ENCODE measurements at regions not wholly inside any gene's neighbourhood (a gene's known extent, or its start where the extent isn't known, plus 50 kb on each side); places are given as distances from the start of the nearest gene placed in this dataset.

- in situ Hi-C loops (cut with HindIII; ENCODE audit: low pct_unique_long_range_greater_than_20kb, low sequenced_read_pairs), result no loop called here
- no peak for TF ChIP-seq JUND (IDR thresholded peaks at IDR 0.05; ENCODE audit: low read depth)
- DNase-seq (ENCODE audit: low read depth in 1 of 2, low spot score in 1 of 2), result no peak
These were observed 665.8 kb upstream of the CAMK1G start for GRCh38 chr1:208917723-208918122.

DNA sequence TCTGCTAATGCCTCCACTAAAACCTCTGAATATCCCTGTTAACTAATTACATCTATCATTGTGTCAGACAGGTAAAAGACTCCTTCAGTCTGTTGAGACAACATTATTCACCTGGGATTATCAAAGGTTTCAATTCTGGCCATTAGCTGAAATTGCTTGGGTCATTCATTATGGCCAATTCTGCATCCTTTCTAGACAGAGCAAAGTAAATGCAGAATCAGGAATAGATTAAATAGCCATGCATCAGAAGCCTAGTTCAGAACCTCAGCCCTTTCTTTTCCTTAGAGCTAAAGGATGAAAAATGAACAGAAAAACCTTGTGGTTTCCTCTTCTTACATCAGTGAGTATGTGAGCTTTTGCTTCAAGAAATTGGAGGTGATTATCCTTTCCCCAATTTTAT is 665.4 kb upstream of the CAMK1G start:
- in situ Hi-C loops (cut with HindIII; ENCODE audit: low pct_unique_long_range_greater_than_20kb, low sequenced_read_pairs), result no loop called here
- TF ChIP-seq JUND (IDR thresholded peaks at IDR 0.05; ENCODE audit: low read depth), result no peak
- no peak for DNase-seq (ENCODE audit: low read depth in 1 of 2, low spot score in 1 of 2)

- in situ Hi-C loops (cut with HindIII; ENCODE audit: low pct_unique_long_range_greater_than_20kb, low sequenced_read_pairs), result no loop called here
- DNase-seq (ENCODE audit: low read depth in 1 of 2, low spot score in 1 of 2), result no peak
- no peak for TF ChIP-seq JUND (IDR thresholded peaks at IDR 0.05; ENCODE audit: low read depth)
These were observed 664.1 kb upstream of the CAMK1G start for GRCh38 chr1:208919371-208919770.

- in situ Hi-C loops (cut with HindIII; ENCODE audit: low pct_unique_long_range_greater_than_20kb, low sequenced_read_pairs), result no loop called here
- TF ChIP-seq JUND (IDR thresholded peaks at IDR 0.05; ENCODE audit: low read depth), result no peak
- DNase-seq (ENCODE audit: low read depth in 1 of 2, low spot score in 1 of 2), result no peak
These were observed 662.3 kb upstream of the CAMK1G start for GRCh38 chr1:208921259-208921658.

DNA sequence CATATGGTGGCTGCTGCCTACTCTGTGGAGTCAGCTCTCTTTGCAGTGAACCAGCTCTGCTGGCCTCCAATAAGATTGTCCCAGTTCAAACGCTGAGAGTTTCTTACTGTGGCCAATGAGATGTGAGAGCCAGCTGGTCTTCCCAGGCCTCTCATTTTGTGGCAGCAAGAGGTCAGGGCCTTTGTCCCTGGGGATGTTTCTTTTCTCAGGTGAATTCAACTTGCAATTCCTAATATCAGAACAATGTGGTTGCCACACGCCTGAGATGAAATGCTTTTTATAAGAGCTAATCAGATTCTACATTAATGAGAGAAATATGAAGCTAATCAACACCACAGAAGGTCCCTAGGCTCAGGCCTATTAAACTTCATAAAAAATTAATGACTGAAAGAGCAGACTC is 660.1 kb upstream of the CAMK1G start:
- DNase-seq (ENCODE audit: low read depth in 1 of 2, low spot score in 1 of 2), result no peak
- TF ChIP-seq JUND (IDR thresholded peaks at IDR 0.05; ENCODE audit: low read depth), result no peak
- in situ Hi-C loops (cut with HindIII; ENCODE audit: low pct_unique_long_range_greater_than_20kb, low sequenced_read_pairs), result no loop called here

DNA sequence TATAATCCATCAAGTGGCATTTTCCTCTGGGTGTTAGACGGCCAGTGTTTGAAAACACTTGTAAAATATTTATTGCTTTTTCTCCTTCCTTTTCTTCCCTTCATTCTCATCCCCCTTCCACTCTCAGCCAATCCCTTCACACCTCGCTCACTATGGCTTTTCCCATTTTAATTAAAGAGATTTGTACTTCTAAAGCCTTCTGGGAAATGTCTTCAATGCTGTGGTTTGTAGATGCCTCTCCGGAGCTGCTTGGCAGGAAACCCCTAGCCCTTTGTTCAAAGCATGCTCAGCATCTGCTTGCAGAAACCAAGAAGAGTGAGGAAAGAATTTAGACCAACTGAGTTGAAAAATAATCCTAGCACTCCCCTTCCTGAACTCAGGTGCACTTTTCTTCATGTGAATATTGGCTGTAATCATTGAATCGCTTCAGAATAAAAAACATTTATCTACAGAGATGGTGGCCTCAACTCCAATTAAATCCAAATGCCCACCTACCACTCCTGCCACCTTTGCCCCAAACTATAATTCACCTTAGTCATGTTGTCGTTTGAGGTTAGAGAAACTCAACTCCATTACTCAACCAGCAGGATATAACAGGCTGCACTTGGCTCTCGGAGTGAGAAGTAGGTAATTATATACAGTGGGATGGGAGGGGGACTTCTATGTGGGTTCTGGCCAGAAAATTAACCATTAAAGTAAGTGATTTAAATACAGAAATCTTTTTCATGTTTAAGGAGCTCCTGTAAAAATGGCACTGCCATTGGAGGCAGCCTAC is 659.4 kb upstream of the CAMK1G start:
- no peak for TF ChIP-seq JUND (IDR thresholded peaks at IDR 0.05; ENCODE audit: low read depth)
- DNase-seq (ENCODE audit: low read depth in 1 of 2, low spot score in 1 of 2), result no peak
- in situ Hi-C loops (cut with HindIII; ENCODE audit: low pct_unique_long_range_greater_than_20kb, low sequenced_read_pairs), result no loop called here

- in situ Hi-C loops (cut with HindIII; ENCODE audit: low pct_unique_long_range_greater_than_20kb, low sequenced_read_pairs), result no loop called here
- no peak for TF ChIP-seq JUND (IDR thresholded peaks at IDR 0.05; ENCODE audit: low read depth)
- no peak for DNase-seq (ENCODE audit: low read depth in 1 of 2, low spot score in 1 of 2)
These were observed 658.6 kb upstream of the CAMK1G start for GRCh38 chr1:208924928-208925327.

DNA sequence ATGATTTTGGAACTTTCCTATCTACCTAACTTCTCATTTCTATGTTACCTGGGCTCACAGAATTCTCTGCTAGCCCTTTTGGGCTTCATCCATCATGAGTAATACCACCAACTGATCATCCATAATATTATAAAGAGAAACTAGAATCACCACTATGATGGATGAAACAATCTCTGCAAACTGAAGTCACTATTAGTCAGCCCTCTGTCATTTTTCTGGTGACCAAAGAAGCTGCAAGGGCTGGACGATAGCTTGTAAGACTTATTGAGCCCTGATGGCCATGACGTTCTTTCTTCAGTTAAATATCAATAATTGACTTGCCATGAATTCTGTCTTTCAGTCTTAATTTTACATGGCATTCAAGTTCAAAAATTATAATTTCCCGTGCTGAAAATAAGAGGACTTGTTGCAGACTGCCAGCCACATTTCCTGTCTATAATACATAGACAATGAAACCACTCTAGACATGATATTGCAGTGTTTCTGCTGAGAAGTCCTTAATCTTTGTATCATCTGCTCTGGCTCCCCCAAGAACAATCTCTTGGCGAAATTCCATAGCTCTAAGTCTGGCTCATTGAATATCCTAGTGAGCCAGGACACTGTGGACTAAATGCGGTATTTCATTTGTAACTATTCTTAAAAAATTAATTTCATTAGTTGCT is 655.0 kb upstream of the CAMK1G start:
- TF ChIP-seq JUND (IDR thresholded peaks at IDR 0.05; ENCODE audit: low read depth), result no peak
- in situ Hi-C loops (cut with HindIII; ENCODE audit: low pct_unique_long_range_greater_than_20kb, low sequenced_read_pairs), result no loop called here
- no peak for DNase-seq (ENCODE audit: low read depth in 1 of 2, low spot score in 1 of 2)

DNA sequence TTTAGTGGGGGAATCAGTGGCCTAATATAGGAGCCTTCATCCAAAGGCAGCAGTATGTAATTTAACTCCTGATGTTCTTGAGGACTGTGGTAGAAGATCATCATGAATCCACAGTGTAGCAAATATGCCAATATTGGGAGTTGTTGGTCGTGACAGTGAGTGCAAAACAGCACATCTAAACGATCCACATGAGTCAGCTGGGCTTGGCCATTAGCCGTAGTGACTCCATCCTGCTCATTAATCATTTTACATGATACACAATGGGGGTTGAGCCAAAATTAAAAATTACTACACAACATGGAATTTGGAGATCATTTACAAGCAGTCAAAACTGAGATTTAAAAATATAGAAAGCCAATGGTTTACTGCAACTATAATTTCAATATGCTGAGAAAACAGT is 653.9 kb upstream of the CAMK1G start:
- in situ Hi-C loops (cut with HindIII; ENCODE audit: low pct_unique_long_range_greater_than_20kb, low sequenced_read_pairs), result no loop called here
- TF ChIP-seq JUND (IDR thresholded peaks at IDR 0.05; ENCODE audit: low read depth), result no peak
- DNase-seq (ENCODE audit: low read depth in 1 of 2, low spot score in 1 of 2), result no peak

- in situ Hi-C loops (cut with HindIII; ENCODE audit: low pct_unique_long_range_greater_than_20kb, low sequenced_read_pairs), result no loop called here
- TF ChIP-seq JUND (IDR thresholded peaks at IDR 0.05; ENCODE audit: low read depth), result no peak
These were observed 651.6 kb upstream of the CAMK1G start for GRCh38 chr1:208931936-208932335.

GRCh38 chr1:208933984-208934525 is 649.5 kb upstream of the CAMK1G start:
- in situ Hi-C loops (cut with HindIII; ENCODE audit: low pct_unique_long_range_greater_than_20kb, low sequenced_read_pairs), result no loop called here
- DNase-seq (ENCODE audit: low read depth in 1 of 2, low spot score in 1 of 2), result no peak
- no peak for TF ChIP-seq JUND (IDR thresholded peaks at IDR 0.05; ENCODE audit: low read depth)

More at GRCh38 chr1:208931936-208932335, 651.6 kb upstream of the CAMK1G start:
- DNase-seq (ENCODE audit: low read depth in 1 of 2, low spot score in 1 of 2), result no peak

DNA sequence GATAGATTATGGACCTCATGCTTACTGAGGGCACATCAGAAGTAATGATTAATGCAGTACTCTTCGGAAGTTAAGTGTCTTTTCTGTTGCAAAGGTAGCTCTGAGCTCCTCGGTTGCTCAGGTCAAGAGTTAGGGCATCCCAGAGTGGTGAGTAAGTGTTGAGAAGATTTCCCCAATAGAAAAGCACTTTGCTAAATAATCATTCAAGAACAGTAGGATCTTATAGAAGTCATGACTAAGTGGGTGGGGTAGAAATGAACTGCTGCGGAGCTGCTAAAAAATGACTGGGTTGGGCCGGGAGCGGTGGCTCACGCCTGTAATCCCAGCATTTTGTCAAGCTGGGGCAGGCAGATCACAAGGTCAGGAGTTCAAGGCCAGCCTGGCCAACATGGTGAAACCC is 648.6 kb upstream of the CAMK1G start:
- in situ Hi-C loops (cut with HindIII; ENCODE audit: low pct_unique_long_range_greater_than_20kb, low sequenced_read_pairs), result no loop called here
- DNase-seq (ENCODE audit: low read depth in 1 of 2, low spot score in 1 of 2), result no peak
- no peak for TF ChIP-seq JUND (IDR thresholded peaks at IDR 0.05; ENCODE audit: low read depth)

GRCh38 chr1:208935517-208936187 is 647.9 kb upstream of the CAMK1G start:
- no peak for DNase-seq (ENCODE audit: low read depth in 1 of 2, low spot score in 1 of 2)
- in situ Hi-C loops (cut with HindIII; ENCODE audit: low pct_unique_long_range_greater_than_20kb, low sequenced_read_pairs), result no loop called here
- no peak for TF ChIP-seq JUND (IDR thresholded peaks at IDR 0.05; ENCODE audit: low read depth)
